GM12892 (cell line): ENCODE measurements at regions not wholly inside any gene's neighbourhood (a gene's known extent, or its start where the extent isn't known, plus 50 kb on each side); places are given as distances from the start of the nearest gene placed in this dataset.

Source experiments
- POLR2A ChIP-seq: IDR thresholded peaks from 2 replicates; pipeline ENCODE4 v1.6.1; 2011; ENCODE audit warnings: low read depth, low read length, control low read depth
- TAF1 ChIP-seq: IDR thresholded peaks from 2 replicates; pipeline ENCODE4 v1.6.1; 2011; ENCODE audit warnings: low read depth, mild to moderate bottlenecking, control low read depth, low read length, borderline replicate concordance

DNA sequence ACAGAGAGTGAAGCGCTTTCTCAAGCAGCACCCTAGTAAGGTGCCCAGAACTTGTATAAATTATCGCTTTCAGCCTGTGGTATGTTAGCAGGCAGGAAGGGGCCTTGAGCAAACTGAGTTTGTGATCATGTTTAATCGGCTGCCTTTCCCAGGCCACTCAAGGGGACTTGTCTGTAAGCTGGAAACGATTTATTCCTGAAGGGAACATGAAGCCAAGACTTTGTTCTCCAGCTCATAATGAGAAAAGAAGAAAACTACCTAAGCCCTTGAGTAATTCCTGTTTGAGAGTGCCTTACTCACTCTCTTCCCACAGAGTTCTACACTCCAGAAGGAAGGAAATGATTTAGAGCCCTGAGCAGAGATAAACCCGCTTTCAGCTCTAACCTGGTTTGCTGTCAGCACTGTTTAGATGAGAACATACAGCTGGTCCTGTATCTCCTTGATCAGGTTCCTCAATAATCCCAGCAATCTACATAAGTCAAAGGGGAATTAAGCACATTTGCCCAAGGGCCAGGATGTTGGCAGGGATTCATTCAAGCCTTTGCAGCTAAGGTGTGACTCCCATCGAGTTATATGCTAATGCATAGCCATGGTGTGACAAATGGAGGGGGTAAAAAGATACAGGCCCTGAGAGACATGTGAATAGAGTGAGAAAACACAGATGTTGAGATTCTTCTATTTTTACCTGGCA, 187.7 kb upstream of the SLC24A5 start:
- TF ChIP-seq POLR2A (no peak), TAF1 (no peak)
